HG02852 (cell line): ENCODE measurements at regions not wholly inside any gene's neighbourhood (a gene's known extent, or its start where the extent isn't known, plus 50 kb on each side); places are given as distances from the start of the nearest gene placed in this dataset.

Experiments
- ATAC-seq: cut with Tn5 transposase; IDR thresholded peaks from one replicate; pipeline ENCODE4 v1.9.1; 2021; ENCODE audit warnings: mild to moderate bottlenecking, moderate library complexity; ENCODE audit not compliant: unreplicated experiment

- ATAC-seq: no peak
Measured at GRCh38 chr6:96460052-96460700, 61.4 kb upstream of the UFL1 start.

GRCh38 chr6:96465321-96465903, 56.2 kb upstream of the UFL1 start:
- peak; percentile 54 for ATAC-seq

DNA sequence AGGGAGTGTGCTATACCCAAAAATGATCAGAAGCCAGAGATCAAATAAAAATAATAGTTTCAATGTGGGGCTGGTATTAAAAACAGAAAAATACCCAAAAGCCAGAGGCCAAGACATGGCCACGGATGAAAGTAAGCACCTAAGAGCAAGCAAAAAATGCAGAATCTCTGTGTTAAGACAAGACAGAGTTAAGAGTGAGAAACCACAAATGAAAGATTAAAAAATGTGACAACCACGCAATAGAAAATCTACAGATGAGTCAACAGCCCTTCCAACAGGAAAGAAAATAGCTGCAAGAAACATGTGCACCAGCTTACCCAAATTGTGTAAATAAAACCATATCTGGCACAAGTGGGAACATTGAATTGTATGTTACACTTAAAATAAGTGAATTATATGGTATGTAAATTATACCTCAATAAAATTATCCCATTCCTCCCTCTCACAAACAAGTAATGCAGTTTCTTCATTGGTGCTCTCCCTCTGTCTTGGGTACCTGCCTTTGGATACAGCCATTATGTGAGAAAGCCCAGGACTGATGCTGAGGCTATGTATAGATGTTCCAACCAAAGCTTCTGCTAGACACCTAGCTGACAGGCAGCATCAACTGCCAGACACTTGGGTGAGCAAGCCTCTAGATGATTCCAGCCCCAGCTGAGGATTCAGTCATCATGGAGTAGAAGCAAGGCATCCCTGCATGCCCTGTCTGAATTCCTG, 55.3 kb upstream of the UFL1 start:
- ATAC-seq: peak; percentile 65

GRCh38 chr6:96467814-96468213, 53.8 kb upstream of the UFL1 start:
- no peak for ATAC-seq

- no peak for ATAC-seq
Measured at GRCh38 chr6:96468281-96468680, 53.3 kb upstream of the UFL1 start.

- ATAC-seq: no peak
Measured at GRCh38 chr6:96468681-96469224, 52.9 kb upstream of the UFL1 start.

DNA sequence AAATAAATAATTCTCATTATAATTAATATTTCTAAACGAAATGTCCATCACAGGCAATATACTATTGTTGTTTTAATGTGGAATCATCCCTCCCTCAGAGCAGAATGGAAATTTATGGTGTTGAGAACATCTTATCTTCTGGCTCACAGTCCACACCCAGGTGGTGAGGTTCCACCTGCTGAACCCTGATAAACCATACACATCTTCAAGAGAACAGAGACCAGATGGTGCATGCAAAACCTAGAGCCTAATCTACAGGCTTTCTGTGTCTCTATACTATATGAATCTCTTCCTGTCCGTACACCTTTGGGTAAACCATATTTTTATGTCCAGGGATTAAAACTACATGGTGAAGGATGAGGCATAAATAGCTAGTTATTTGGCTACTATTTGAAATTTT, 52.3 kb upstream of the UFL1 start:
- ATAC-seq: no peak

- ATAC-seq: no peak
Measured at GRCh38 chr6:96470296-96470695, 51.3 kb upstream of the UFL1 start.
